H54 (cell line): ENCODE measurements at regions not wholly inside any gene's neighbourhood (a gene's known extent, or its start where the extent isn't known, plus 50 kb on each side); places are given as distances from the start of the nearest gene placed in this dataset.

Source experiments
- DNase-seq: peaks from one replicate; pipeline ENCODE4 v3.0.0; 2011; ENCODE audit warnings: low spot score, mixed read lengths; ENCODE audit not compliant: insufficient read length
- FAIRE-seq: peaks from 3 replicates; lab custom pipeline; 2011; peaks lifted over from hg19 to GRCh38; lab: Jason Lieb, UNC
- POLR2A ChIP-seq: IDR thresholded peaks from 2 replicates; pipeline ENCODE4 v1.6.1; 2011; ENCODE audit warnings: low read depth, mild to moderate bottlenecking, low read length

GRCh38 chr2:152227969-152228592 lies 52.5 kb upstream of the STAM2 start:
- FAIRE-seq (no peak), DNase-seq (no peak)
- TF ChIP-seq POLR2A = no peak

- FAIRE-seq = peak; percentile 27
These were observed 55.9 kb upstream of the STAM2 start for GRCh38 chr2:152231446-152231845.

GRCh38 chr2:152234277-152234676 lies 58.7 kb upstream of the STAM2 start:
- no peak for FAIRE-seq
- TF ChIP-seq POLR2A = no peak
- no peak for DNase-seq

More at GRCh38 chr2:152231446-152231845, 55.9 kb upstream of the STAM2 start:
- no peak for TF ChIP-seq POLR2A
- no peak for DNase-seq

GRCh38 chr2:152236191-152236925 lies 60.8 kb upstream of the STAM2 start:
- DNase-seq (no peak), FAIRE-seq (no peak)
- no peak for TF ChIP-seq POLR2A

- no peak for FAIRE-seq
- no peak for DNase-seq
- no peak for TF ChIP-seq POLR2A
These were observed 62.5 kb upstream of the STAM2 start for GRCh38 chr2:152238016-152238415.

GRCh38 chr2:152240559-152241231 lies 65.1 kb upstream of the STAM2 start:
- DNase-seq (no peak), FAIRE-seq (no peak)
- no peak for TF ChIP-seq POLR2A

GRCh38 chr2:152241948-152242729 lies 66.6 kb upstream of the STAM2 start:
- DNase-seq = no peak
- no peak for TF ChIP-seq POLR2A
- no peak for FAIRE-seq

GRCh38 chr2:152242787-152243472 lies 67.4 kb upstream of the STAM2 start:
- no peak for FAIRE-seq

GRCh38 chr2:152243761-152244640 lies 68.4 kb upstream of the STAM2 start:
- DNase-seq = no peak
- FAIRE-seq = no peak
- no peak for TF ChIP-seq POLR2A

More at GRCh38 chr2:152242787-152243472, 67.4 kb upstream of the STAM2 start:
- DNase-seq = no peak
- no peak for TF ChIP-seq POLR2A

- DNase-seq = no peak
- TF ChIP-seq POLR2A = no peak
- no peak for FAIRE-seq
These were observed 70.1 kb upstream of the STAM2 start for GRCh38 chr2:152245653-152246052.

GRCh38 chr2:152246686-152247336 lies 71.2 kb upstream of the STAM2 start:
- TF ChIP-seq POLR2A = no peak
- no peak for DNase-seq
- no peak for FAIRE-seq

GRCh38 chr2:152247337-152247695 lies 71.8 kb upstream of the STAM2 start:
- peak; percentile 35 for DNase-seq
- no peak for TF ChIP-seq POLR2A

More at GRCh38 chr2:152247337-152247695, 71.8 kb upstream of the STAM2 start:
- FAIRE-seq = peak; percentile 98
